CD4-positive, alpha-beta T cell (primary cell): ENCODE measurements at regions not wholly inside any gene's neighbourhood (a gene's known extent, or its start where the extent isn't known, plus 50 kb on each side); places are given as distances from the start of the nearest gene placed in this dataset.

Experiments used
- ATAC-seq: fragments of 200-7000 bp; cut with Tn5 transposase; one replicate; pipeline ENCODE4 v1.10.0; 2022; ENCODE audit warnings: mild to moderate bottlenecking; ENCODE audit not compliant: poor library complexity
- CTCF ChIA-PET: fragments of 350-600 bp; sonication (Branson Sonifier 250); formaldehyde crosslinking; loops from one replicate; lab custom pipeline; 2021; ENCODE audit warnings: antibody characterized with exemption, inconsistent platforms; lab: Charles Lee
- POLR2A ChIA-PET: fragments of 350-600 bp; sonication (Branson Sonifier 250); formaldehyde crosslinking; loops from one replicate; lab custom pipeline; 2021; ENCODE audit warnings: antibody characterized with exemption, inconsistent platforms; lab: Charles Lee
- DNase-seq, 14 experiments: peaks; one replicate each; pipeline ENCODE4 v3.0.0-alpha.2; 2013 to 2020; ENCODE audit warnings: mixed read lengths in 2 of 14
- H3K27ac ChIP-seq, 2 donors: one replicate each; pipeline versions ENCODE4 v1.5.1 to v1.7.0; 2013; ENCODE audit warnings: low read length in 2 of 2, low read depth in 1 of 2, mild to moderate bottlenecking in 1 of 2
- H3K27me3 ChIP-seq, 2 experiments: 1 replicate in 1 of 2; 2 replicates in 1 of 2; pipeline versions ENCODE4 v1.6.1 to v1.7.0; 2013; ENCODE audit warnings: low read length in 2 of 2, control low read depth in 1 of 2, mild to moderate bottlenecking in 1 of 2, moderate library complexity in 1 of 2; ENCODE audit not compliant: insufficient read depth in 2 of 2, control insufficient read depth in 1 of 2
- H3K36me3 ChIP-seq: one replicate; pipeline ENCODE4 v1.6.1; 2013; ENCODE audit warnings: low read length, control low read depth; ENCODE audit not compliant: insufficient read depth
- H3K4me1 ChIP-seq: one replicate; pipeline ENCODE4 v1.6.1; 2013; ENCODE audit warnings: low read length, control low read depth; ENCODE audit not compliant: insufficient read depth
- H3K4me3 ChIP-seq: one replicate; pipeline ENCODE4 v1.5.1; 2013; ENCODE audit warnings: mild to moderate bottlenecking, low read length, moderate library complexity
- H3K9me3 ChIP-seq, 2 experiments: 1 replicate in 1 of 2; 2 replicates in 1 of 2; pipeline versions ENCODE4 v1.6.1 to v1.7.0; 2013; ENCODE audit warnings: low read length in 2 of 2, mild to moderate bottlenecking in 2 of 2, control low read depth in 1 of 2, moderate library complexity in 1 of 2; ENCODE audit not compliant: control insufficient read depth in 1 of 2, insufficient read depth in 1 of 2
- H3K27ac Mint-ChIP-seq: one replicate; pipeline ENCODE4 v1.8.0; 2020; ENCODE audit warnings: mixed read lengths
- H3K27me3 Mint-ChIP-seq: one replicate; pipeline ENCODE4 v1.8.0; 2021; ENCODE audit warnings: mixed read lengths
- H3K36me3 Mint-ChIP-seq: one replicate; pipeline ENCODE4 v1.8.0; 2021; ENCODE audit warnings: low read depth, mixed read lengths
- H3K4me1 Mint-ChIP-seq: one replicate; pipeline ENCODE4 v1.8.0; 2021; ENCODE audit warnings: low read depth, mixed read lengths
- H3K4me3 Mint-ChIP-seq: one replicate; pipeline ENCODE4 v1.8.0; 2020; ENCODE audit warnings: mild to moderate bottlenecking, mixed read lengths
- H3K9me3 Mint-ChIP-seq: one replicate; pipeline ENCODE4 v1.8.0; 2020; ENCODE audit warnings: mixed read lengths
- intact Hi-C, 2 experiments: fragments of 100-400 bp; cut with DNase I in 1 of 2; cut with micrococcal nuclease in 1 of 2; formaldehyde crosslinking; loops; one replicate each; pipeline versions ENCODE4 v1.15.1 to v1.9.0; 2023 to 2025; cut with DNase I, micrococcal nuclease
- TF ChIP-seq, protein P1 (sequence below): fragments of 200-600 bp; IDR thresholded peaks from one replicate; pipeline ENCODE4 v1.8.0; 2022; ENCODE audit warnings: antibody characterized with exemption, mild to moderate bottlenecking

DNA sequence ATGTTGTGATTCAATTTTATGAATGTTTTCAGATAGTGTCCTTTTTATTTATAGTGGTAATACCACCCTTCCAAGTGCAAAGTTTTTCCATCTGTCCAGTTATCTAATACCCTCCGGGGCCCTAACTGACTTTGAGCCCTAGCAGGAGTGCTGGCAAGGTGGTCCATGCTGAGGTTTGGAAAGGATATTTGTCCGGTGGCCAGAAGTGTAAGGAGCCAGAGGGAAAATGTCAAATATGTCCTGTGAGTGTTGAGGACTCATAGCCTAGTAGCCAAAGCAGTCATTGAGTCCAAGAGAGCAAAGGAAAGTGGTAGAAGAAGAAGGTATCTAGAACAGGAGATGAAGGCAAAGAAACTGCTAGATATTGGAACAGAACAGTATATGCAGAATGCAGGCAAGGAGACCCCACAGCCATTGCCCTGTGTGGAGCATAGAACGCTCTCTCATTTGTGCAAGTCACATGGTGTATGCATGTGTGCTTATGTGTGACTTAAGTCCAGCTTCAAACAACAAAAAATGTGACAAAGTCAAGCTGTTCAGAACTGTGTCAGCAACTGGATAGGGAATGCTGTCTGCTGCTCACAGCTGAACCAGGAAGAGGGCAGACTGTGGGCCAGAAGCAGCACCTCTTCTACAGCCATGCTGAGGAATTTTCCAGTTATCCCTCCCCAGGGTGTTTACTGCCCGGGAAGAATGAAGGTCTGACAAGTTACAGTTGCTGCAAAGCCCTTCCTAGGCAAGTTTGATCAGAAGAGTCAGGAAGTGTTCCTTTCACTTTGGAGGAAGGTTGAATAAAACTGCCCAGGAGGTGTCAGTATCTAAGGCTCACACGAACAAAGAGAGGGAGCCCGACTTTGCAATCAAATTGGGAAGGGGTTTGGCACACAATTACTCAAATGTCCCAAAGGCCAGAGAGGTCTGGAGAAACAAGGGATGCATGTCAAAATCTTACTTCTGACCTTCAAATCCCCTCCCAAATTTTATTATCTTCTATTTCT, 463.3 kb upstream of the DMAC1 start:
- POLR2A ChIA-PET: no interaction called here
- no peaks in the 10 kb centered on the region for H3K9me3 ChIP-seq
- Mint-ChIP-seq H3K9me3 (no peaks in the 10 kb centered on the region), H3K4me1 (no peaks in the 10 kb centered on the region), H3K36me3 (no peaks in the 10 kb centered on the region), H3K27ac (no peak overlapping the region), H3K27me3 (no peaks in the 10 kb centered on the region), H3K4me3 (no peak overlapping the region)
- H3K4me1 ChIP-seq: no peaks in the 10 kb centered on the region
- TF ChIP-seq, protein P1, sequence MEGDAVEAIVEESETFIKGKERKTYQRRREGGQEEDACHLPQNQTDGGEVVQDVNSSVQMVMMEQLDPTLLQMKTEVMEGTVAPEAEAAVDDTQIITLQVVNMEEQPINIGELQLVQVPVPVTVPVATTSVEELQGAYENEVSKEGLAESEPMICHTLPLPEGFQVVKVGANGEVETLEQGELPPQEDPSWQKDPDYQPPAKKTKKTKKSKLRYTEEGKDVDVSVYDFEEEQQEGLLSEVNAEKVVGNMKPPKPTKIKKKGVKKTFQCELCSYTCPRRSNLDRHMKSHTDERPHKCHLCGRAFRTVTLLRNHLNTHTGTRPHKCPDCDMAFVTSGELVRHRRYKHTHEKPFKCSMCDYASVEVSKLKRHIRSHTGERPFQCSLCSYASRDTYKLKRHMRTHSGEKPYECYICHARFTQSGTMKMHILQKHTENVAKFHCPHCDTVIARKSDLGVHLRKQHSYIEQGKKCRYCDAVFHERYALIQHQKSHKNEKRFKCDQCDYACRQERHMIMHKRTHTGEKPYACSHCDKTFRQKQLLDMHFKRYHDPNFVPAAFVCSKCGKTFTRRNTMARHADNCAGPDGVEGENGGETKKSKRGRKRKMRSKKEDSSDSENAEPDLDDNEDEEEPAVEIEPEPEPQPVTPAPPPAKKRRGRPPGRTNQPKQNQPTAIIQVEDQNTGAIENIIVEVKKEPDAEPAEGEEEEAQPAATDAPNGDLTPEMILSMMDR: no peak
- CTCF ChIA-PET: no interaction called here
- ATAC-seq (no peak), DNase-seq (no peak)
- no peak overlapping the region for H3K27ac ChIP-seq
- no peaks in the 10 kb centered on the region for H3K36me3 ChIP-seq
- no peaks in the 10 kb centered on the region for H3K27me3 ChIP-seq
- intact Hi-C loops: no loop called here
- H3K4me3 ChIP-seq: no peak overlapping the region

DNA sequence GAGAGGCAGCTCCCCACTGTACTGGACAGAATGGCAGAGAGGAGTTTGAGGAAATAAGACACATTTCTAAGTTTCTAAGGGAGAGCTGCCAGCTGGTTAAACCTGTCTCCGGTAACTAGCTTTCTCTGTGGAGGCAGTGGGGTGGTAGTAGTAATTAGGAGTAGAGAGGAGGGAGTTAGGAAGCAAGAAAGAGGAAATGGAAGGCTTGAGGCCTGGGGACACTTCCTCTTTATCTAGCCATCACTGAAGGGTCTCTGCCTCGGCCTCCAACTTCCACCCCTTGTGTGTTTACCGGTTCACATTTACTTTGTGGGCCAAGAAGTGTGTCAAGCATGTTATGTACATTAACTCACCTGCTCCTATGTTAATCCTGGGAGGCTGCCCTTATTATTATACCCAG, 462.2 kb upstream of the DMAC1 start:
- no peak overlapping the region for H3K27ac Mint-ChIP-seq
- Histone ChIP-seq H3K27ac (no peak overlapping the region), H3K9me3 (no peaks in the 10 kb centered on the region), H3K4me1 (no peaks in the 10 kb centered on the region), H3K27me3 (no peaks in the 10 kb centered on the region), H3K36me3 (no peaks in the 10 kb centered on the region), H3K4me3 (no peak overlapping the region)
- TF ChIP-seq, protein P1: no peak
- intact Hi-C loops: no loop called here
- H3K4me1 Mint-ChIP-seq: no peaks in the 10 kb centered on the region
- H3K36me3 Mint-ChIP-seq: no peaks in the 10 kb centered on the region
- no peaks in the 10 kb centered on the region for H3K27me3 Mint-ChIP-seq
- no peaks in the 10 kb centered on the region for H3K9me3 Mint-ChIP-seq
- no peak for DNase-seq
- no peak for ATAC-seq
- ChIA-PET CTCF (no interaction called here), POLR2A (no interaction called here)
- no peak overlapping the region for H3K4me3 Mint-ChIP-seq

DNA sequence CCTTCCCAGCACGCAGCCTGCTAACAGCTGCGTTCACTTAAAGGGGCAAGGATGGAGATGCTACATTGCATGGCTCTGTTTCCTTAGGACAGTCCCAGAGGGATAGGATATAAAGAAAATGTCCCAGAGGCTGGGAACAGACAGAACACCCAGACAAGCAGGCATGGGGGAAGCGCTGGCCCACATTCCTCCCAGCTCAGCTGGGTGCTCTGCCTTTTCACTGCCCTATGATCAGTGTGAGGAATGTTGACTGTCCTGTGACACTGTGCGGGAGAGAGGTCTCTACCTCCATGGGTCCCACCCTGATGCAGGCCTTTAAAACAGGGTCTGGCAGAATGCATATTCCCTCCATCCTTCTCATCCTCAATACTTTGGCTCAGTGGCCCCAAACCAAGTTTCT, 459.4 kb upstream of the DMAC1 start:
- Mint-ChIP-seq H3K27me3 (no peaks in the 10 kb centered on the region), H3K4me3 (no peak overlapping the region), H3K36me3 (no peaks in the 10 kb centered on the region), H3K27ac (no peak overlapping the region), H3K4me1 (no peaks in the 10 kb centered on the region), H3K9me3 (no peaks in the 10 kb centered on the region)
- no peak overlapping the region for H3K27ac ChIP-seq
- TF ChIP-seq, protein P1: no peak
- no peaks in the 10 kb centered on the region for H3K4me1 ChIP-seq
- no peaks in the 10 kb centered on the region for H3K9me3 ChIP-seq
- ChIA-PET CTCF (no interaction called here), POLR2A (no interaction called here)
- intact Hi-C loops: no loop called here
- H3K27me3 ChIP-seq: no peaks in the 10 kb centered on the region
- ATAC-seq: no peak
- no peaks in the 10 kb centered on the region for H3K36me3 ChIP-seq
- no peak for DNase-seq
- H3K4me3 ChIP-seq: no peak overlapping the region
